DND-41 (cell line): ENCODE measurements at regions not wholly inside any gene's neighbourhood (a gene's known extent, or its start where the extent isn't known, plus 50 kb on each side); places are given as distances from the start of the nearest gene placed in this dataset.

ENCODE experiments used
- ATAC-seq: fragments of 200-7000 bp; cut with Tn5 transposase; 3 replicates; pipeline ENCODE4 v1.9.1; 2021; ENCODE audit warnings: low read depth; ENCODE audit not compliant: insufficient read depth
- DNase-seq: peaks from one replicate; pipeline ENCODE4 v3.0.0-alpha.2; 2020
- H2AFZ ChIP-seq: 2 replicates; pipeline ENCODE4 v1.6.0; 2012; ENCODE audit warnings: low read depth, low read length
- H3K27ac ChIP-seq: 2 replicates; pipeline ENCODE4 v1.5.1; 2012; ENCODE audit warnings: low read length, inconsistent platforms
- H3K27me3 ChIP-seq: fragments of 200-600 bp; sonication (generic); 2 replicates; pipeline ENCODE4 v1.6.0; 2012; ENCODE audit warnings: low read length, mild to moderate bottlenecking, inconsistent platforms; ENCODE audit not compliant: insufficient read depth, poor library complexity
- H3K36me3 ChIP-seq: 2 replicates; pipeline ENCODE4 v1.5.1; 2012; ENCODE audit warnings: low read length, inconsistent platforms; ENCODE audit not compliant: insufficient read depth
- H3K4me1 ChIP-seq: 2 replicates; pipeline ENCODE4 v1.5.1; 2012; ENCODE audit warnings: mild to moderate bottlenecking, low read length; ENCODE audit not compliant: insufficient read depth
- H3K4me2 ChIP-seq: 2 replicates; pipeline ENCODE4 v1.6.0; 2012; ENCODE audit warnings: mild to moderate bottlenecking, moderate library complexity, low read length, inconsistent platforms; ENCODE audit not compliant: insufficient read depth
- H3K4me3 ChIP-seq, 2 experiments: fragments of 200-600 bp in 1 of 2; shearing (Covaris generic) in 1 of 2; 2 replicates each; pipeline ENCODE4 v1.5.1; 2012 to 2016; ENCODE audit warnings: inconsistent platforms in 2 of 2, low read length in 2 of 2, mild to moderate bottlenecking in 2 of 2, low read depth in 1 of 2, moderate library complexity in 1 of 2
- H3K79me2 ChIP-seq: 2 replicates; pipeline ENCODE4 v1.6.0; 2012; ENCODE audit warnings: low read length, inconsistent platforms; ENCODE audit not compliant: insufficient read depth
- H3K9ac ChIP-seq: 2 replicates; pipeline ENCODE4 v1.6.0; 2012; ENCODE audit warnings: low read depth, mild to moderate bottlenecking, inconsistent platforms, low read length, moderate library complexity
- H3K9me3 ChIP-seq: 2 replicates; pipeline ENCODE4 v1.5.1; 2012; ENCODE audit warnings: low read length, moderate library complexity, mild to moderate bottlenecking, inconsistent platforms; ENCODE audit not compliant: insufficient read depth, severe bottlenecking
- H4K20me1 ChIP-seq: 2 replicates; pipeline ENCODE4 v1.6.0; 2012; ENCODE audit warnings: low read length; ENCODE audit not compliant: insufficient read depth
- CTCF ChIP-seq: IDR thresholded peaks from 2 replicates; pipeline ENCODE4 v1.5.1; 2012; ENCODE audit warnings: borderline replicate concordance, low read length, moderate library complexity, mild to moderate bottlenecking; ENCODE audit not compliant: poor library complexity, severe bottlenecking; ENCODE audit errors: extremely low read depth
- EZH2 ChIP-seq: IDR thresholded peaks from 3 replicates; pipeline ENCODE4 v1.6.1; 2012; ENCODE audit warnings: borderline replicate concordance, low read depth, mild to moderate bottlenecking, moderate library complexity, low read length, inconsistent platforms; ENCODE audit not compliant: severe bottlenecking

- no peak overlapping the region for H2AFZ ChIP-seq
- TF ChIP-seq EZH2 (no peak), CTCF (no peak)
- H4K20me1 ChIP-seq = no peaks in the 10 kb centered on the region
- H3K27ac ChIP-seq = 0 out of 2 replicates have a peak overlapping the region, but pooled peaks have one; percentile 12
- no peaks in the 10 kb centered on the region for H3K36me3 ChIP-seq
- DNase-seq (peak; percentile 11), ATAC-seq (no peak)
- no peak overlapping the region for H3K9ac ChIP-seq
- H3K27me3 ChIP-seq = no peaks in the 10 kb centered on the region
- H3K9me3 ChIP-seq = no peaks in the 10 kb centered on the region
- no peak overlapping the region for H3K4me3 ChIP-seq
- peaks cover 57% of the 10 kb centered on the region for H3K4me1 ChIP-seq
- no peak overlapping the region for H3K4me2 ChIP-seq
- no peaks in the 10 kb centered on the region for H3K79me2 ChIP-seq
These were observed 225.7 kb downstream of the MTX2 start for GRCh38 chr2:176494949-176495353.

- Histone ChIP-seq H2AFZ (no peak overlapping the region), H3K27me3 (no peaks in the 10 kb centered on the region), H3K36me3 (no peaks in the 10 kb centered on the region), H4K20me1 (no peaks in the 10 kb centered on the region), H3K79me2 (no peaks in the 10 kb centered on the region), H3K4me2 (no peak overlapping the region), H3K9ac (no peak overlapping the region), H3K27ac (no peak overlapping the region), H3K4me1 (peaks cover 52% of the 10 kb centered on the region), H3K4me3 (no peak overlapping the region), H3K9me3 (no peaks in the 10 kb centered on the region)
- ATAC-seq (no peak), DNase-seq (no peak)
- TF ChIP-seq EZH2 = no peak
- TF ChIP-seq CTCF = no peak
These were observed 226.6 kb downstream of the MTX2 start for GRCh38 chr2:176495826-176496225.

- no peaks in the 10 kb centered on the region for H3K36me3 ChIP-seq
- H4K20me1 ChIP-seq = no peaks in the 10 kb centered on the region
- H3K27ac ChIP-seq = no peak overlapping the region
- no peaks in the 10 kb centered on the region for H3K27me3 ChIP-seq
- no peaks in the 10 kb centered on the region for H3K9me3 ChIP-seq
- H3K4me1 ChIP-seq = peaks cover 52% of the 10 kb centered on the region
- no peak overlapping the region for H2AFZ ChIP-seq
- no peaks in the 10 kb centered on the region for H3K79me2 ChIP-seq
- TF ChIP-seq EZH2 (no peak), CTCF (no peak)
- ATAC-seq (no peak), DNase-seq (no peak)
- H3K4me3 ChIP-seq = no peak overlapping the region
- no peak overlapping the region for H3K9ac ChIP-seq
- no peak overlapping the region for H3K4me2 ChIP-seq
These were observed 227.5 kb downstream of the MTX2 start for GRCh38 chr2:176496761-176497160.

- Histone ChIP-seq H3K4me3 (no peak overlapping the region), H3K4me2 (no peak overlapping the region), H3K27me3 (no peaks in the 10 kb centered on the region), H3K36me3 (no peaks in the 10 kb centered on the region), H2AFZ (no peak overlapping the region), H3K27ac (no peak overlapping the region), H3K79me2 (no peaks in the 10 kb centered on the region), H4K20me1 (no peaks in the 10 kb centered on the region), H3K9ac (no peak overlapping the region), H3K4me1 (peaks cover 12% of the 10 kb centered on the region; the same call in 1 of the 2 replicates), H3K9me3 (no peaks in the 10 kb centered on the region)
- no peak for DNase-seq
- no peak for TF ChIP-seq CTCF
- TF ChIP-seq EZH2 = no peak
- no peak for ATAC-seq
These were observed 231.7 kb downstream of the MTX2 start for GRCh38 chr2:176500901-176501300.
